ENCODE measurements at regions not wholly inside any gene's neighbourhood (a gene's known extent, or its start where the extent isn't known, plus 50 kb on each side); places are given as distances from the start of the nearest gene placed in this dataset.

DNA sequence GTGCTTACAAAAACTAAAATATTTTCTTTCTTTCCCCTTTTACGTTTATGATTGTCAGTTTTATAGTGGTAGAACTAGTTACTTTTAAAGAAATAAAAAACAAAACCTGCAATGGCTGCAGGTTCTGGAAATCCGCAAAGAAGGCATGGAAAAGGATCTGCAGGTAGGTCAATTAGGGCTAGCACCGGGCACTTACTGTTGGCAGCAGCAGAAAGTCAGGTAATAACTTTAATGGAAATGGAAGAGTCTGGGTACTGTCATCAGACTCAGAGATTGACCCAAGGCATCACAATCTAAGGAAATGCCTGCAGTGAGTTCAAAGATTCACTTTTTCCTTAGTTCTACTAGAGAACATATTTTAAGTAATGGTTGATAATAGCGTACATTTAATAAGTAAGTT lies 1136.3 kb upstream of the B3GALT2 start:
- TF ChIP-seq, protein P1, sequence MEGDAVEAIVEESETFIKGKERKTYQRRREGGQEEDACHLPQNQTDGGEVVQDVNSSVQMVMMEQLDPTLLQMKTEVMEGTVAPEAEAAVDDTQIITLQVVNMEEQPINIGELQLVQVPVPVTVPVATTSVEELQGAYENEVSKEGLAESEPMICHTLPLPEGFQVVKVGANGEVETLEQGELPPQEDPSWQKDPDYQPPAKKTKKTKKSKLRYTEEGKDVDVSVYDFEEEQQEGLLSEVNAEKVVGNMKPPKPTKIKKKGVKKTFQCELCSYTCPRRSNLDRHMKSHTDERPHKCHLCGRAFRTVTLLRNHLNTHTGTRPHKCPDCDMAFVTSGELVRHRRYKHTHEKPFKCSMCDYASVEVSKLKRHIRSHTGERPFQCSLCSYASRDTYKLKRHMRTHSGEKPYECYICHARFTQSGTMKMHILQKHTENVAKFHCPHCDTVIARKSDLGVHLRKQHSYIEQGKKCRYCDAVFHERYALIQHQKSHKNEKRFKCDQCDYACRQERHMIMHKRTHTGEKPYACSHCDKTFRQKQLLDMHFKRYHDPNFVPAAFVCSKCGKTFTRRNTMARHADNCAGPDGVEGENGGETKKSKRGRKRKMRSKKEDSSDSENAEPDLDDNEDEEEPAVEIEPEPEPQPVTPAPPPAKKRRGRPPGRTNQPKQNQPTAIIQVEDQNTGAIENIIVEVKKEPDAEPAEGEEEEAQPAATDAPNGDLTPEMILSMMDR (IDR thresholded peaks at IDR 0.05): no peak
- no peak for TF ChIP-seq ZFX (IDR thresholded peaks at IDR 0.05; ENCODE audit: borderline replicate concordance)
- H3K27ac ChIP-seq: no peak overlapping the region

DNA sequence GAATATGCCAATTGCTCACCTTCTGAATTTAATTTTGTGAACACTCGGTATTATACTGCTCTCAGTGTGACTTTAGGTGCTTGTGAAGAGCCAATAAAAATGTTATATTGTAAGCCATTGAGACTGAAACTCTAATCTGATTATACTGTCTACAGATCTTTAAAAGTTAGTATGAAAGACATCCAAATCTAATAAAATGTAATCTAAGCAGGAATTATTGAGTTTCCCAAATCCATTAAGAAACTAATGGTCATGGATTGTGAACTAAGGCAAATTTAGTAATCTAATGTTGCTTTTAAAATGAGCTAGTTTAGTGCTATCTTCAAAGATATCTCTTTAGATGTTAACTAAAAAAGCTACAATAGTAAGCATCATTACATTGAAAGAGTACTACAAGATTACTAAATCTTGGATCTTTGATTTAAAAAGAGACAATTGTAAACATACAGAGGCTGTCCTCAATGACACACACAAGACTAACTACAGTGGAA lies 1132.4 kb upstream of the B3GALT2 start:
- H3K27ac ChIP-seq: no peak overlapping the region
- TF ChIP-seq, protein P1 (IDR thresholded peaks at IDR 0.05): no peak
- TF ChIP-seq ZFX (IDR thresholded peaks at IDR 0.05; ENCODE audit: borderline replicate concordance): no peak

DNA sequence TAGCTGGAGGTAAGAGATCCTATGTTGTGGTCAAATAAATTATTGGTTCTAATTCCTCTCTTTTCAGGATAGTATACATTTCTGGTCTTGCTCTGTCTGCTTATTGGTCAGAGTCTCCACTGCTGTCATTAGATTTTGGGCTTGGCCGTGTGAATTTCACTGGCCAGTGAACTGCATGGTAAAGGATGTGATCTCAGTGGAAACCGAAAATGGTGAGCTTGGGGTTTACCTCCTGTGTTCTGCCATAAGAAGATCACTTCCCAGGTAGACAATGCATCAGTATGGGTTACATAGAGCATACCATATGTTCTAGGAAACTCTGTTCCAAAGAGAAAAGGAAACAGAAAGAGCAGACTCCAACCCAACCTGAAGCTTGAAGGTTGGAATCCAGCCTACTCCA lies 1123.3 kb upstream of the B3GALT2 start:
- H3K27ac ChIP-seq: no peak overlapping the region
- no peak for TF ChIP-seq ZFX (IDR thresholded peaks at IDR 0.05; ENCODE audit: borderline replicate concordance)
- TF ChIP-seq, protein P1 (IDR thresholded peaks at IDR 0.05): no peak

DNA sequence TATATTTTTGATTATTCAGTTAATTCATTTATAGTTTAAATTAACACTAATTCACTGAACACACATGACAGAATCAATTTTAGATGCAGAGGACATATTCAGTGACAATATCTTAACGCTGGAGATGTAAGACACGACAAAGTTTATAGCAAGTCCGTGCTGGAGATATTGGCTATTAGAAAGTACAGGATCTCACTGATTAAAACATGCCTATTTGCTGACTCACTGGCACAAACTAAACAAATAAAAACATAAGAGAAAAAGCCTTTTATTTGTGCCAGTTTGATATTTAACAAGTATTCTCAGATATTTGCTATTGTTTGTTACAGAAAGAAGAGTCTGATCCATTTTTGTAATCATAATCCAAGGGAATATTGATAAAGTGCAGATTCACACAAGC lies 1122.9 kb upstream of the B3GALT2 start:
- TF ChIP-seq, protein P1 (IDR thresholded peaks at IDR 0.05): no peak
- no peak for TF ChIP-seq ZFX (IDR thresholded peaks at IDR 0.05; ENCODE audit: borderline replicate concordance)

DNA sequence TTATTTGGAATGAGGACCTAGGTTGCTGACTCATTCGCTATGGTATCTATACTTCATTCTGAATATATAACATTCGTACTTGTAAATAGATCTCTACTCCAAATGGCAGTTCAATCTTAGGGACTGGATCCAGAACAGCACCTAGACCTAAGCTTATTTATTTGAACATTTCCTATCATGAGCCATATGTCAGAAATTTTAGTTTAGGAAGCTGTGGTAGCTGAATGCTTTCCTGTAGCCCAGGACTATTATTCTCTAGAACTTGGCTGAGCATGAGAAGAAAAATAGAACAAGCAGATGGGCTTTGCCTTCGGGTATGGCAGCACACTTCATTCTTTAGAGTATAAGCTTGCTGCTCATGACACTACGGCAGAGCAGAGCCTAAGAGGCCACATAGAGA lies 1114.4 kb upstream of the B3GALT2 start:
- no peak for TF ChIP-seq ZFX (IDR thresholded peaks at IDR 0.05; ENCODE audit: borderline replicate concordance)
- TF ChIP-seq, protein P1 (IDR thresholded peaks at IDR 0.05): no peak
- H3K27ac ChIP-seq: no peak overlapping the region

More for the DNA sequence above, 1122.9 kb upstream of the B3GALT2 start:
- H3K27ac ChIP-seq: no peak overlapping the region

DNA sequence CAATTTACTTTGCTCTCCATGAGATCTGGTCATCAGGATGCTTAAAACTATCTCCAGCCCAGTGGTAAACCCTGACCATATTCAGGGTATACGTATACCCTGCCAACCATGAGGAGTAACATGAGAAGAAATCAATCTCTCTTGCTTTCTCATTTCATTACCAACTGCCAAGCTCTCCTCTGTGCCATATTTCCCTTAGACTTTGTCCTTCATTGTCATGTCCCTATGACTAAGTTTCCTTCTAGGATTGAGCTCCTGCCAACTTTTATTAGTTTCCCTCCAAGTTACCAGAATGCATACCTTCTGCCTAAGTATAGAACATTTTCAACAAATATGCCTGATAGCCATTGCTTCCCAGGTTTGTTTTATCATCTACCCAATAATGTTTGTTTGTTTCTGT lies 1113.9 kb upstream of the B3GALT2 start:
- no peak for TF ChIP-seq ZFX (IDR thresholded peaks at IDR 0.05; ENCODE audit: borderline replicate concordance)
- TF ChIP-seq, protein P1 (IDR thresholded peaks at IDR 0.05): no peak

DNA sequence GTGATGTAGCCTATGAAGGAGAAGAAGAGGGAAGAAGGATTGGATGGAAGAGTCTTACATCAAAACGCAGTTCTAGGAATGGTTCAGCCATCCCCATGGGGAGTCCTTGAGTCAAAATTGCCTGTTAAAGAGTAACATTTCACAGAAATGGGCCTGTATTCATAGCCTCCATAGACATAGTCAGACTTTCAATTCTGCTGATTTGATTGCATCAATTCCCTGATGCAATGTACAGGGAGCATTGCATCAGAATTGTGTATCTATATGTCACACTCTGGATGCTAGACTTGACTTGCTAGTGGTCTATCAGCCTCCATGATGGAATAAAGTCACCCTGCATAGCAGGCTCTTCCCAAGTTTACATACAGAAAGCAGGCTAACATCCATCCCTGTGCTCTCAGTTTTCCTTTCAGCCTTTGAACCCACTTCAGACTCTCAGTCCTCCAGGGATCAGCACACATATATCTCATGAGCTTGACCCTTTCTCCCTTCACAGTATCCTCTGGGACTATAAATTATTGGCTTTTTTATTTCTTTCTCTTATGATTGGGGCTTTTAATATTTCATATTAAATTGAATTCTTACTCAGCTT lies 1111.7 kb upstream of the B3GALT2 start:
- no peak overlapping the region for H3K27ac ChIP-seq
- TF ChIP-seq ZFX (IDR thresholded peaks at IDR 0.05; ENCODE audit: borderline replicate concordance): no peak
- TF ChIP-seq, protein P1 (IDR thresholded peaks at IDR 0.05): no peak

More for the DNA sequence above, 1113.9 kb upstream of the B3GALT2 start:
- no peak overlapping the region for H3K27ac ChIP-seq

All from 22Rv1 (cell line).